H1 (cell line): ENCODE measurements at regions not wholly inside any gene's neighbourhood (a gene's known extent, or its start where the extent isn't known, plus 50 kb on each side); places are given as distances from the start of the nearest gene placed in this dataset.

Experiments used
- CTCF ChIA-PET: fragments of 300-600 bp; sonication (Branson Sonifier 250); formaldehyde crosslinking; loops from one replicate; lab custom pipeline; 2021; ENCODE audit not compliant: partially characterized antibody; lab: Charles Lee
- POLR2A ChIA-PET: fragments of 300-600 bp; sonication (Branson Sonifier 250); formaldehyde crosslinking; loops from one replicate; lab custom pipeline; 2021; ENCODE audit warnings: inconsistent platforms; ENCODE audit not compliant: partially characterized antibody; lab: Charles Lee
- DNase-seq, 2 experiments: peaks; one replicate each; pipeline versions ENCODE4 v3.0.0 to v3.0.0-alpha.2; 2010 to 2022; ENCODE audit warnings: low spot score in 2 of 2, low read depth in 1 of 2, mixed read lengths in 1 of 2
- FAIRE-seq: peaks from 2 replicates; lab custom pipeline; 2011; peaks lifted over from hg19 to GRCh38; lab: Jason Lieb, UNC
- H2AFZ ChIP-seq: 2 replicates; pipeline ENCODE4 v1.8.1; 2012; ENCODE audit warnings: low read length, inconsistent platforms
- H2AK5ac ChIP-seq: 2 replicates; pipeline ENCODE4 v1.6.1; 2013; ENCODE audit warnings: low read depth, low read length
- H2BK120ac ChIP-seq: replicated peaks from 2 replicates; pipeline ENCODE3; 2013; ENCODE audit warnings: low read depth, low read length, inconsistent platforms
- H2BK12ac ChIP-seq: 2 replicates; pipeline ENCODE4 v1.6.1; 2013; ENCODE audit warnings: low read depth, low read length
- H2BK15ac ChIP-seq: 2 replicates; pipeline ENCODE4 v1.6.1; 2013; ENCODE audit warnings: low read length
- H2BK20ac ChIP-seq: 2 replicates; pipeline ENCODE4 v1.6.1; 2013; ENCODE audit warnings: low read length
- H2BK5ac ChIP-seq: 2 replicates; pipeline ENCODE4 v1.6.1; 2013; ENCODE audit warnings: low read depth, low read length
- H3K14ac ChIP-seq: 2 replicates; pipeline ENCODE4 v1.6.1; 2013; ENCODE audit warnings: inconsistent platforms; ENCODE audit not compliant: insufficient read length
- H3K18ac ChIP-seq: 2 replicates; pipeline ENCODE4 v1.6.1; 2013; ENCODE audit warnings: low read length; ENCODE audit errors: extremely low read depth
- H3K23ac ChIP-seq: 2 replicates; pipeline ENCODE4 v1.6.1; 2013; ENCODE audit warnings: inconsistent platforms; ENCODE audit not compliant: insufficient read length
- H3K23me2 ChIP-seq: 2 replicates; pipeline ENCODE4 v1.6.1; 2013; ENCODE audit warnings: low read depth, low read length
- H3K27ac ChIP-seq: 2 replicates; pipeline ENCODE4 v1.6.1; 2011; ENCODE audit warnings: low read depth, low read length, inconsistent platforms
- H3K27me3 ChIP-seq, 4 experiments: replicated peaks in 1 of 4; 1 replicate in 1 of 4; 2 replicates in 3 of 4; pipeline versions ENCODE4 v1.6.1 to v1.8.1; 2011 to 2013; ENCODE audit warnings: low read length in 3 of 4, mild to moderate bottlenecking in 3 of 4, inconsistent platforms in 2 of 4, mixed read lengths in 2 of 4, moderate library complexity in 1 of 4; ENCODE audit not compliant: control insufficient read depth in 3 of 4, insufficient read depth in 3 of 4; ENCODE audit errors: extremely low read depth in 1 of 4
- H3K36me3 ChIP-seq, 4 experiments: 2 replicates each; pipeline versions ENCODE4 v1.6.1 to v1.8.1; 2011 to 2013; ENCODE audit warnings: mild to moderate bottlenecking in 4 of 4, low read length in 3 of 4, moderate library complexity in 2 of 4, control low read depth in 1 of 4, inconsistent platforms in 1 of 4; ENCODE audit not compliant: insufficient read depth in 4 of 4, control insufficient read depth in 2 of 4
- H3K4ac ChIP-seq: replicated peaks from 2 replicates; pipeline ENCODE3; 2013; ENCODE audit warnings: low read length, low read depth, mixed read lengths, inconsistent platforms; ENCODE audit not compliant: insufficient read length
- H3K4me1 ChIP-seq, 4 experiments: replicated peaks in 1 of 4; 1 replicate in 1 of 4; 2 replicates in 3 of 4; pipeline versions ENCODE4 v1.6.1 to v1.8.1; 2011 to 2013; ENCODE audit warnings: low read length in 3 of 4, inconsistent platforms in 2 of 4, mixed read lengths in 1 of 4; ENCODE audit not compliant: insufficient read depth in 4 of 4, control insufficient read depth in 3 of 4
- H3K4me2 ChIP-seq, 2 experiments: 2 replicates each; pipeline versions ENCODE4 v1.6.1 to v1.8.1; 2011 to 2013; ENCODE audit warnings: low read depth in 2 of 2, low read length in 2 of 2, control low read depth in 1 of 2, inconsistent platforms in 1 of 2, mild to moderate bottlenecking in 1 of 2; ENCODE audit not compliant: insufficient read depth in 1 of 2
- H3K4me3 ChIP-seq, 4 experiments: fragments of 200-600, 300-600 bp in 1 of 4; sonication (generic), shearing (Covaris generic), sonication (Bioruptor Twin) in 1 of 4; 2 replicates each; pipeline versions ENCODE4 v1.5.1 to v1.8.1; 2011 to 2016; ENCODE audit warnings: low read length in 4 of 4, low read depth in 3 of 4, control low read depth in 2 of 4, inconsistent platforms in 2 of 4, mild to moderate bottlenecking in 2 of 4, mixed read lengths in 1 of 4, moderate library complexity in 1 of 4; ENCODE audit not compliant: insufficient read depth in 2 of 4; ENCODE audit errors: extremely low read depth in 1 of 4
- H3K56ac ChIP-seq: replicated peaks from 2 replicates; pipeline ENCODE3; 2013; ENCODE audit warnings: low read depth, mild to moderate bottlenecking, mixed read lengths, low read length, inconsistent platforms; ENCODE audit not compliant: insufficient read length
- H3K79me1 ChIP-seq: 2 replicates; pipeline ENCODE4 v1.6.1; 2013; ENCODE audit warnings: low read depth, low read length, control low read depth
- H3K79me2 ChIP-seq, 2 experiments: 2 replicates each; pipeline versions ENCODE4 v1.6.1 to v1.8.1; 2012 to 2013; ENCODE audit warnings: low read length in 2 of 2, mild to moderate bottlenecking in 2 of 2, inconsistent platforms in 1 of 2; ENCODE audit not compliant: insufficient read depth in 2 of 2, control insufficient read depth in 1 of 2
- H3K9ac ChIP-seq, 4 experiments: replicated peaks in 1 of 4; 1 replicate in 1 of 4; 2 replicates in 3 of 4; pipeline versions ENCODE4 v1.6.1 to v1.8.1; 2011 to 2013; ENCODE audit warnings: low read depth in 3 of 4, low read length in 3 of 4, control low read depth in 2 of 4, mild to moderate bottlenecking in 2 of 4, moderate library complexity in 2 of 4, inconsistent platforms in 1 of 4; ENCODE audit errors: extremely low read depth in 1 of 4
- H3K9me3 ChIP-seq, 2 experiments: 2 replicates each; pipeline versions ENCODE4 v1.6.1 to v1.8.1; 2012 to 2013; ENCODE audit warnings: mild to moderate bottlenecking in 2 of 2, moderate library complexity in 2 of 2, control low read depth in 1 of 2, inconsistent platforms in 1 of 2, low read depth in 1 of 2, low read length in 1 of 2, mixed read lengths in 1 of 2; ENCODE audit not compliant: insufficient read depth in 2 of 2
- H4K20me1 ChIP-seq, 2 experiments: replicated peaks in 1 of 2; 2 replicates each; pipeline versions ENCODE3 to v1.8.1; 2011 to 2013; ENCODE audit warnings: inconsistent platforms in 2 of 2, low read length in 2 of 2, mild to moderate bottlenecking in 1 of 2; ENCODE audit not compliant: insufficient read depth in 2 of 2, control insufficient read depth in 1 of 2
- H4K5ac ChIP-seq: 2 replicates; pipeline ENCODE4 v1.6.1; 2013; ENCODE audit warnings: low read length, low read depth, mixed read lengths, inconsistent platforms; ENCODE audit not compliant: insufficient read length
- H4K8ac ChIP-seq: 2 replicates; pipeline ENCODE4 v1.8.0; 2013; ENCODE audit warnings: mild to moderate bottlenecking, moderate library complexity, low read length, inconsistent platforms; ENCODE audit not compliant: insufficient read depth; ENCODE audit errors: extremely low read depth
- H4K91ac ChIP-seq: replicated peaks from 2 replicates; pipeline ENCODE3; 2013; ENCODE audit warnings: low read length, mixed read lengths, inconsistent platforms; ENCODE audit not compliant: insufficient read length
- HDAC6 ChIP-seq: IDR thresholded peaks from one replicate; pipeline ENCODE4 v1.7.1; 2012; ENCODE audit warnings: low read depth, mild to moderate bottlenecking, inconsistent platforms, low read length, moderate library complexity
- POLR2AphosphoS5 ChIP-seq: IDR thresholded peaks from 2 replicates; pipeline ENCODE4 v1.6.1; 2011; ENCODE audit warnings: low read depth, low read length
- SAP30 ChIP-seq: fragments of 300-600 bp; sonication (generic); IDR thresholded peaks from 2 replicates; pipeline ENCODE4 v1.7.1; 2012; ENCODE audit warnings: low read length, moderate library complexity, mild to moderate bottlenecking, inconsistent platforms; ENCODE audit not compliant: insufficient read depth, insufficient replicate concordance
- TAF1 ChIP-seq: IDR thresholded peaks from 2 replicates; pipeline ENCODE4 v1.6.1; 2011; ENCODE audit warnings: mild to moderate bottlenecking, low read depth, low read length
- WGBS, 2 experiments: shearing (Covaris generic) in 1 of 2; methylation state at CpG; one replicate each; pipeline versions ENCODE4 v1.1.6 to v1.1.7; 2013 to 2015; ENCODE audit warnings: low lambda C conversion rate in 2 of 2, mixed read lengths in 2 of 2, inconsistent platforms in 1 of 2, low coverage in 1 of 2, missing lambda C conversion rate in 1 of 2; ENCODE audit not compliant: insufficient replicate concordance in 2 of 2, insufficient coverage in 1 of 2, insufficient read length in 1 of 2; ENCODE audit errors: extremely low coverage in 1 of 2, missing lambda C conversion rate in 1 of 2; 5-methylcytosine and 5-hydroxymethylcytosine counted together

GRCh38 chr4:176989186-176989585 lies 196.5 kb upstream of the VEGFC start:
- no peaks in the 10 kb centered on the region for H3K36me3 ChIP-seq
- no peak overlapping the region for H4K8ac ChIP-seq
- H3K18ac ChIP-seq: no peak overlapping the region
- H4K5ac ChIP-seq: no peak overlapping the region
- no peak overlapping the region for H3K4me2 ChIP-seq
- H3K23me2 ChIP-seq: no peaks in the 10 kb centered on the region
- no peak overlapping the region for H3K56ac ChIP-seq
- no peak overlapping the region for H2BK15ac ChIP-seq
- H2BK12ac ChIP-seq: no peak overlapping the region
- H3K14ac ChIP-seq: no peak overlapping the region
- TF ChIP-seq HDAC6 (no peak), SAP30 (no peak), POLR2AphosphoS5 (no peak), TAF1 (no peak)
- TF ChIP-seq, all 59 proteins: peak for 0
- Histone ChIP-seq H3K9ac (no peak overlapping the region), H3K27ac (no peak overlapping the region), H4K20me1 (no peaks in the 10 kb centered on the region), H3K9me3 (no peaks in the 10 kb centered on the region), H3K4me1 (no peaks in the 10 kb centered on the region), H3K79me1 (no peaks in the 10 kb centered on the region), H2BK120ac (no peak overlapping the region), H3K4ac (no peak overlapping the region), H2AK5ac (no peak overlapping the region), H2BK20ac (no peak overlapping the region), H3K27me3 (no peaks in the 10 kb centered on the region), H3K4me3 (no peak overlapping the region), H3K23ac (no peak overlapping the region), H2BK5ac (no peak overlapping the region), H4K91ac (no peak overlapping the region), H2AFZ (no peak overlapping the region), H3K79me2 (no peaks in the 10 kb centered on the region)
- POLR2A ChIA-PET: no interaction called here
- no peak for FAIRE-seq
- 92% methylated on average over 1 of the region's 1 CpG; no CpG with 5 or more reads in 1 of the 2 experiments for WGBS, 2 experiments
- no peak for DNase-seq
- CTCF ChIA-PET: interaction anchor here (1.0 to 1.3 kb wide), 3 partner anchors 22 to 58 kb away, joined by 3 read pairs; no protein-coding TSS in a partner anchor
